GM18873 (cell line): ENCODE measurements at regions not wholly inside any gene's neighbourhood (a gene's known extent, or its start where the extent isn't known, plus 50 kb on each side); places are given as distances from the start of the nearest gene placed in this dataset.

ENCODE experiments used
- ATAC-seq: cut with Tn5 transposase; IDR thresholded peaks from one replicate; pipeline ENCODE4 v1.9.1; 2021; ENCODE audit warnings: mild to moderate bottlenecking, moderate library complexity, moderate number of reproducible peaks; ENCODE audit not compliant: unreplicated experiment, low FRiP score

DNA sequence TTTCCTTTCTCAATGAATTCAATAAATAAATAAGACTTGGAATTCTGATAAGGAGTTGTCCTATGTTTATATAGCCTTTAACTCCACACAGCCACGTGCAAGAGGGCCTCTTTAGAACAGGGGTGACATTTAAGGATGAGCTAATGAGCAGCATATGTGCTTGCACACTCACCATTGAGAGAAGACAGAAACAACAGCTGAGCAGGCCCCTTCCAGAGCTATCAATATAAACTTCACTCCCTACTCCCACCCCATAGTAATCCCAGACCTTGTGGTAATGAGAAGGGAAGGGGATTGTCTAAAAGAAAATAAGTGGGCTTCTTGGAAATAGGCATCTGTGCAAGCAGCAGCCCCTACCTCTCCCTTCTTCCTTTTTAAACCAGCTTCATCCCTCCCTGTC lies 176.0 kb downstream of the SEC16B start:
- no peak for ATAC-seq

DNA sequence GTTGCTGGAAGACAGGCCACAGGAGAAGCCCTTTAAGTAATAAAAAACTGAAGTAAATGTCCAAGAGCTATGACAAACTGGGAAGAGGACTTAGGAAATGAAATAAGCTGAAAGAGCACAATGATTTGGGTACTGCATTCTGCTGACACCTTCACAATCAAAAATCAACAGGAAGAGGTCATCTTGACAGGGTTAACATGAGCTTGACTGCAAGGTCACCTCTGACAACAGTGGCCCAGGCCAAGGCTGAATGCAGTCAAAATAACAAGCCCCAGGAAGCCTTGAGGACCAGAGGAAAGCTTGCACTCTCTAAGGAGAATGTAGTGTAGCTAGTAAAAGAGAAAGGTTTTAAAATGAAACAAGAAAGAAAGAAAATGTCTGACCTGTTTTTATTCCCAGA lies 179.3 kb downstream of the SEC16B start:
- no peak for ATAC-seq

DNA sequence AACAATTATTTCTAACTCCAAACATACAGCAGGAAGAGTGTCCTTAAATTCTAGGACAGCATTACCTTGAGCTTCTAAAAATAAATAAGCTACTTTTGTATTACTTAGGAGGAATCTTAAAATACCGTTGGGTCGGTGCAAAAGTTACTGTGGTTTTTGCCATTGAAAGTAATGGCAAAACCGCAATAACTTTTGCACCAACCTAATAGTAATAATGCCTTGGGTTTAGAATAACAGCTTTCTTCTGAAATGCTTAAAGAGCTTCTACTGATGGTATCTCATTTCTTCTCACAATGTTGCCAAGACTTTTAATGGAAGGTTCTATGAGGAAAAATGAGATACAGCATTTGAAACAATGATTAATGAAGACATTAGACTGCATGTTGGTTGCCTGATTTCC lies 179.9 kb downstream of the SEC16B start:
- no peak for ATAC-seq

DNA sequence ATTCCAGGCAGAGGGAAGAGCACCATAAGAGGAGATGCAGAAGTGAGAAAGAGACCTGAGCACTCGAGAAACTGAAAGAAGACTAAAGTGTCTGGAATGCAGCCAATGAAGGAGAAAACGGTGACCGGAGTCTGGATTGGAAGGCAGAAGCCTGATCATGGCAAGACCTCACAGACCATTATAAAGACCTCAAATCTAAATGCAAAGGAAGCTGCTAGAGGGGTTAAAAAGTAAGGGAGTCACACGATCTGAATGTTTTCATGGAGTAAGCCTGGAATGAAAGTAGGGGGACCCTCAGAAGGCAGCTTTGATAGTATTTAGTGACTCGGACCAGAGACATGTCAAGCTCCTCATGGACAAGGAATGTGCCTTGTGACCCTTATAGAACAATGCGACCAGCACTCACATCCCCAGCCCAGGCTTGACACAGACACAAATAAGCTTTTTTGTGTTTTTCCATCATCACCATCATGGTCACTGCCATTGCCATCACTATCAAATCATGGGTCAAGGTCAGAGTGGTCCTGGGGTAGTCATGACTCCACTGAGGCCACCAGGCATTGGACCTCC lies 183.6 kb downstream of the SEC16B start:
- ATAC-seq = no peak

DNA sequence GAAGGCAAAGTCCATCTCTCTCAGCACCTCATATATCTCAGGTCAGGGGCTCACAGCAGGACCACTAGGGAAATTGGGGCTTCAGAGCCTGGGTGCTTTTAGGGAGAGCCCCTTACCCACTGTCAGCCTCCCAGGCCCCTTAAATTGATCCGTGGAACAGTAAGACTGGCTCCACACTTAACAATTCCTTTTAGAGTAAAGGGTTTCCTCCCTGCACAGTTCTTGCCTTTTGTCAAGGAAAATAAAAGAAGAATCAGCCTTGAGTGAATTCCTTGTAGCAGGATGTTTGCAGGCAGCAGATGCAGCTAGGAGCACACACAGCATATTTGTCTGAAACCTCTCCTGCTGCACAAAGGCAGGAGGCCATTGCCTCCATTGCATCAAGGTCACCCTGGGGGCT lies 184.9 kb downstream of the SEC16B start:
- ATAC-seq = no peak

DNA sequence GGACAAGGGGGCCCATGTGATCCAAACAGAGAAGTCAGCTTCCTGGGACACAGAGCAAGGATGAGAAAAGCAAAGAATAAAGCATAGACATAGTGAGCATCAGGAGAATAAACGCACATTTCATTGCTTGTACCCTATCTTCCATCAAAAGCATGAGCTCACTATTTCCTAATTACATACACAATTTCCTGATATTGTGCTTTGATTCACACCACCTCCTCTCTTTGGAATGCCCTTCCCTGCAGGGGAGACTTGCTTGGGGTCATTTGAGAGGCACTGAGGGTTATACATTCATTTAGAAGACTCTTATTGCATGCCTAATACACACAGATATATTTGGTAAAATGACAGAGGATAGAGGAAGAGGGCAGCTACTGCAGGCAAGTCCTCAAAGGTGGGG lies 185.4 kb downstream of the SEC16B start:
- no peak for ATAC-seq

DNA sequence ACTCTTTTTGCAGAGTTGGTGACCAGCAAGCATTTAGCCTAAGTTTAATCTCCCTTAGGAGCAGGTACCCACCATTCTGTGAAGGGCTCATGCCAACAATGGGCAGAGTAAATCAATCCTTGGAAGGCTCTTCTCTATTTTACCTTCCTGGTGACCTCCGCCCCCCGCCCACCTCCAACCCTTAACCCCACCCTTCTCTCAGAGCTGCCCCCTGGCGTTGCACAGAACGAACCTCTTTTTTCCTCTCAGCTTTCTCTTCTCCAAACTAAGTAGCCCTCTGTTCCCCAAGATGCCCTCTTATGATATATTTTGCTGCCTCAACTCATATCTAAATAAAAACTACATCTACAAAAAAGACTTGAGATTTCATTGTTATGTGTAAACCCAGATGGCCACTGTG lies 186.8 kb downstream of the SEC16B start:
- ATAC-seq = no peak

DNA sequence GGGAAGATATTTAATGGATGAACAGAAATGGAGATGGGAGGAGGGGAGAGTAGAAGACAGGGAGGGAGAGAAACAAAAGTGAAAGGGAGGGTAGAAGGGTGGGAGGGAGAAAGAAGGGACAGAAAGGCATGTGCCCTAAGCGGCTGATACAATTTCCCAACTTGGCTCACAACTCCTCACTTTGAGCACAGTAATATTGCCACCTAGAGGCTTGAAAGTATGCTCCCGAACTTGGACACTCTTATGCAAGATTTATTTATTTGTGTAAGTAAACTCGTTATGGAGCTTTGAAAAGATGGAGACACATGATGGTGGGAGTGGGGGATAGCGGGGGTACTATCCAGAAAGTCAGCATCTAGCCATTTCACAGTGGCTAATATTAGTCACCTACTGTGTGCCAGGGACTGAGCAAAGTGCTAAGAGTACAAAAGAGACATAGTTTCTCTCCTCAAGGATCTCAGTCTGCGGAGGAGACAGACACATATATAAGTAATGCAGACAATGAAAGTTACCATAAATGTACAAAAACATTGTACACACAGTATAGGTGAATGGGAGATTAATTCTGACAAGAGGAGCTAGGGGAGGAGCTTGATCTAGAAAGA lies 189.7 kb downstream of the SEC16B start:
- no peak for ATAC-seq

DNA sequence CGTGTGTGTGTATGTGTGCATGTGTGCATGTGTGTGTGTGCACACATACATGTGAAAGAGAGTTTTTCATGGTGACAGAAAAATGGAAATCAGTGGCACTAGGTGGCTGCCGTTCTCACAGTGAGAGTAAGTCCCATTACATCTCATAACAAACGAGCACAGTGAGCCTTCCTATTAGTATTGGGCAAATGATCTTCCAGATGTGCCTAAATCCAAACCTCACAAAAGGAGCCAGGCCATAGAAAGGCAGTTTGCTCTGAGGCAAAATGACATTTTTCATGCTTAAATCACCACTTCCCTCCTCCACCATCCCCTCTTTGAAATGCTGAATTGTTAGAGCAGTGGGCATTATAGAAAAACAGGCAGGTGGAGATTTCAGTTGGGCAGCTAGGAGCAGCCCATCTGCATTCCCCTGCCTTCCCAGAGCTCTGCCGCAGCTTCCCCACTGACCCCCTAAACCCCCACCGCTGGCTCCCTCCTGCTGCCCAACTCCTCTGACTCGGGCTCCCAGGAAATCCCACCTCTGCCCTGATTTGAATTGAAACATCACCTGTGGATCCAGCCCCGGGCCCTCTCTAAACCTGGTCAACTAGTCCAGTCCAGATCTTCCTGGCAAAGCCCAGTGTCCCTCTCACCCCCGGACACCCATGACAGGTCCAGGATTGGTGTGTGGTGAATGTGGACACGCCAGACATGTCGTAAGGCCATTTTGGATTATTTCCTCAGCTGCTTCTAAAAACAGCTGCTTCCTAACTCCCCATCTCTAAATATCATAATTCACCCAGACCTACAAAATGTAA lies 190.5 kb downstream of the SEC16B start:
- no peak for ATAC-seq

DNA sequence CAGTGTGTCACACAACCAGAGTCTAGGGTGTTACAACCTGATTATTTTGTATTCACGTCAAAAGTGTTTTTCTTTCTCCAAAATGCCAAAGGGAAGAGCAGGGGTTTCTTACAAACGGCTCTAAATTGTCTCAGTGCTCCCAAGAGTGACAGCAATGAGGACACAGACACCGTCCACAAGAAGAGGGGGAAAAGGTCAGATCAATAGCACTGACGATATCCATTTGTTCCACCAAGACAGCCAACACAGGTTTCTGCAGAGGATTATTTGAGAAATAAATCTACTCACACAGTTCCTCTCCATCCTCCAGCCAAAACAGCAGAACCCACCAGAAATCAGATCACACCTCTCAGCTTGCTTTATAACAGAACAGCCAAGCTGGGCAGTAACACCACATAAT lies 193.9 kb downstream of the SEC16B start:
- no peak for ATAC-seq

DNA sequence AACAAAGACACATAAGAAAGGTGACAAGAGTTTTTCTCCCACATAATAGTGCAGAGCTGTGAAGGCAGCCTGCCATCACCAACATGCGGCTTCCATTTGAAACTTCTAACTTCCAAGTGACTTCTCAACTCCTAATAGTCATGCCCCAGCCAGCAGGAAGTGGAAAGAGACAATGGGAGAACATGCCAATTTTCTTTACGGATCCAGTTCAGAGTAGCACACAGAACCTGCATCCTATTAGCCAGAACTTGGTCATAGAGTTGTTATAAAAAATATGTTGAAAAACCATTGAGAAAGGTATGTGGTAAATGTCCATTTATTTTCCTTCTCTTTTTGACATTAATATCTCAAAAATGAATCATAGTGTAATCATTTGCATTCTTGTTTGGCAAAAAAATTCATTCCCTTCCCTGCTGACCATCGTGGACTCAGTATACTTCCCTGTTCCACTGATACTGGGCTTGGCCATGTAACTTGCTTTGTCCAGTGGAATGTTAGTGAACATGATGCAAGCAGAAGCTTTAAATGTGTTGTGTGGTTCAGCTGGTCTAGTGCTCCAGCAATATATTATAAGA lies 197.4 kb downstream of the SEC16B start:
- ATAC-seq = no peak

DNA sequence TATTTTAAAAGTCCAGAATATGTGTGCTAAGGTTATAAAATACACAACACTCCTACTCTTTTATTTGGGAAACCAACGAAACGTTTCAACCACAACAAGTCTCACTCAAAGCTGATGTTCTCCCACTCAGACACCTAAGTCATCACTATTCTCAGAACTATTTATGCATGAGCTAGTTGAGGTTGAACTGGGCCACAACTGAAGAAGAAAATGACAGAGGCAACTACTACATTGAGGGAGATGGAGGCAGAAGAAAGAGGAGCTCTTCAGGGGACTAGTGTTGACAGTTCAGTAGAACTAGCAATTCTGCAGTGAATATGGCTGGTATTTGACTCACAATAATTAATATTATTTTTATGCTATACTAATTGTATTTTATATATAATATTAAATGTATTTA lies 198.2 kb downstream of the SEC16B start:
- ATAC-seq = no peak

DNA sequence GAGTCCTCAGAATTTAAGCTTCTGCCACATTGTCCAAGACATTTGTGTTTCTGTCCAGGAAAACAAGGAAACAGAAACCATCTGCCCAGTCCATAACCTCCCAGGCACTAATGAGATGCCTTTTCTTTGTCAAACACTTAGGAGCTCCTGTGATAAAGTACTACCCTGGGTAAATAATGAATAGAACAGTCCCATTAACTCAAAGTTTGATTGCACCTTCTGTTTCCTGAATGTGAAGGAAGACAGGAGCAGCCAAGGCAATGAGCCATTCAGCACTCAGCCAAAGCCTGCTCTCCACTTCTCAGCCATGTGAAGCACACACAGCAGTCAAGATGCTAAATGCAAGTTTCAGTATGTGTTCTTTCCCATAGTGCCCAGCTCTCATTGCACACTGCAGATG lies 199.8 kb downstream of the SEC16B start:
- no peak for ATAC-seq

DNA sequence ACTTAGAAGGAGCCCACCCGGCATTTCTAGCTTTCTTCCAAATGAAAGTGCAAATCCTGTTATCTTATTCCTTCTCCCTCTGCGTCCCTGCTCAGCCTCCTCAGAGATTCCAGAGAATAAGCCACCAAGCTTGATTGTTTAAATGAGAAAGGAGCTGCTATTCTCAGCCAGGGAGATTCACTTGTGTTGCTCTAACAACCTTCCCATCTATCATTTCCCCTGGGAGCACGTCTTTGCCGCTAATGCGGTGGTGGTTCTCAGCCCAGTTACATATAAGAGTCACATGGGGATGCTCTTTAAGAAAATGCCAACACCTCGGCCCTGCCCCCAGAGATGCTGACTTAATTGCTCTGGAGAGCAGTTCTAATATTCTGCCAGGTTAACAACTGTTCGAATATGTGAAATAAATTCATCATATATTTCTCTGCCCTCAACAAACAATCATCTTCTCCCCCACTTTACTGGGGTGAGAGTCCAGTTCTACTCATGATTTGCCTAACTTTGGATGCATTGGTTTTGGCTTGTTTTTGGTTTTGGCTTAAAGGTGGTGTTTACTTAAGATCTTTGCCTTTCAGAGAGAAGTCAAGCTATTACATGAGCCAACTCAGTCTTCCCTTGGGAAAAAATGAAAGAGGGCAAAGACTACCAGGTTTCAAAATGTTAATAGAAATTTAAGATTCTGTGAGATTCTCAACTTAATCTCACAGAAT lies 213.9 kb downstream of the SEC16B start:
- ATAC-seq = no peak

DNA sequence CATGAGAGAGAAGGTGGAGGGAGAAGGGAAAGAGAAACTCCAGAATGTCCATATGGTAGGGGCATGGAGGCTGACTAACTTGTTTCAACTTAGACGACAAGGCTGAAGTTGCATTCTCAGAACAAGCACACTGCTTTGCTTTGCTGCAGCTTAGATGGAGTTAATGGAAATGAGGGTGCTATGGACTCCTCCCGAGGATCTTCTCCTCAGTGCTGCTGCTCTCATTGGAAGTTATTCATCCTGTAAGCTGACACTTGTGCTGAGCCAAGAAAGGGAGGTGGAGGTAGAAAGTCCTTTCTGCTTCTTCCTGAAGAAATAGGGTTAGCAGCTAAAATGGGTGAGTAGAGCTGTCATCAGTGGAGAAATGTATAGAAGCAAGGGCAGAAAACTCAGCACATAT lies 215.3 kb downstream of the SEC16B start:
- no peak for ATAC-seq

DNA sequence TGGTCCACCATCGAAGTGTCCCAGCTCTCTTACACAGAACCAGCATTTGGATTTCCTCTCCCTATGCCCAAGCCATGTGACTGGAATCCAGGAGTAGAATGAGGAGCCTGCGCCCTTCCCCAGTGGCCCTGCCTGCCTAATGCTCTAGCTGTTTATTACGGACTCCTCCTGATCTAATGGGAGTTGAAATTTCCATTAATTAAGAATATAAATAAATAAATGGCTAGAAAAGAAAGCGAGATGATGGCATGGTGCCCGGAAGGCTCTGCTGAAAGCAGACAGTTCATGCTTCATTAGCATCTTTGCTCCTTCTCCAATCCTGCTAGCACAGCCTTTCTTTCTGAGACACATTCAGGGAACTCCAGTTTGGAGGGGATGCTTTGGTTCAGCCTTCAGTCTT lies 216.2 kb downstream of the SEC16B start:
- no peak for ATAC-seq

DNA sequence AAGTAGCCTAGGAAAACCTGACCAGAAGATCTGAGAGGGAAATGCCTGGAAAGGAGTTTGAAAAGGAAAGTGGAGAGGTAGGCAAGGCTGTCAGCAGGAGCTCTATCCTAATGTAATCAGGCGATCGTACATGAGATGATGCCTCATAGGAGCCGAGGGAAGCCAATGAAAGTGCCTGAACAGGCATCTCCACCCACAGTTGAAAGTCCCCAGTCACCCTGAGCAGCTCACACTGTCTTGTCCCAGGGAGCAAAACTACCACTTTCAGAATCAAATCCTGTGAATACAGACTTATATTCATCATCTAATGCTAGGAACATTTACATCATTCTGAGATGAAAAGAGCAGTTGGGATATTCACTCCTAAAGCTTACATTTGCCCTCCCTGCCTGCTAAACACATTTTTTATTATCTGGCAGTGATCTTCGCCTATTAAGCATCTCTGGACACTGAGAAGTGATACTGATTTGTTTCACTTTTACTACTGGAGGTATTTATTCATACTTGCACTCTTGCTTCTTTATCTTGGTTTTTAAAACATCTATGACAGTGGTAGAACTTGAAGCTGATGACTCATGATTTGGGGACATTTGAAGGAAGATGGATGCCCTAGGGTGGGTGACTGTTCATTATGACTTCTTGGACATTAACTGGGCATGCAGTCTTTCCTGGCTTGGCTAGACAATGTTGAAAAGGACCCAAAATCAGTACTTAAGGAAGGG lies 221.6 kb downstream of the SEC16B start:
- ATAC-seq = no peak

DNA sequence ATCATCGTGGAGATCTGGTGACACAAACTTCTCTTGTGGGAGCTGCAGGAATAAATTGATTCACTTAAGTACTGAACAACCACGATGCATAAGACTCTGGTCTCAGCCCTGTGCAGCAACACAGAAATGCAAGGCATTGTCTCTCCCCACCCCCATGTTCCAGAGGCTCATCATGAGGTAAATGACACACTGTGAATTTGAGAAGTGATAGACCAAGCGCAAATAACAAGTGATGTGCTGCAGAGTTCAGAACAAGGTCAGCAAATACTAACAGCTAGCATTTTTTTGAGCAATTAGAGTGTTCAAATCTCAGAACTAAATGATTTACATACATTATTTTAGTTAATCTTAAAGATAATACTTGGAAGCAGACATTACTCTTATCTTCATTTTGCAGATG lies 223.7 kb downstream of the SEC16B start:
- ATAC-seq = no peak

DNA sequence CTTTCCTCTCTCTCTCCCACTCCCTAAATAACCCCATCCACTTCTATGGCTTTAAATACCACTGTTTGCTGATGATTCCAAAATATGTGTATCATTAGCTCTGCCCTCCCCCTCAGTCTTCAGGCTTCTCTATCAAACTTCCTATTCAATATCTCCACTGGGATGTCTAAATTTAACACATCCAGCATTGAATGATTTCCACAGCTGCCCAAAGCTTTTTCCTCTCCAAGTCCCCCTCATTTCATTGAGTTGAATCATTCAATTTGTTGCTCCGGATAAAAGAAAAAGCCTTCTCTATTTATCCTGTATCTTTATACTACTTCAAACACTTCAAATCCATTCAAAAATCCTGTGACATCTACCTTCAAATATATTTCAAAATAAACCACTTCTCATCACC lies 225.0 kb downstream of the SEC16B start:
- no peak for ATAC-seq

DNA sequence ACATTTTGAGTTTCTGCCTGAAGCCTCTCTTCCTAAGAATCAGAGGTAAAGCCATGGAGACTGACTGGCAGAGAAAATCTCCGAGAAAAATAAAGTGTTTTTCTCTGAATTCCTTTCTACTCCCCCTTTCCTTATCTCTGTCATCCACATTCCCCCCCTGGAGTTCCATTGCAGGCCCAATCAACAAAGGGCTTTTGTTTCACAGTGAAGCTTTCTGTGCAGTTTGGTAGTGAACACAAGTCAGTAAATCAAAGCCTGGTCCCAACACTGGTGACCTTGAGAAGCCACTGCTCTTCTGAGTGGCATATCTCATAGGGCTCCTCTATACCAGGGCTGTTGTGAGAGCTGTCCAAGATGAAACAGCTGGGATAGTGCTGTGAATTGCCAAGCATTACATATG lies 228.4 kb downstream of the SEC16B start:
- no peak for ATAC-seq
